SK-N-SH (cell line): ENCODE measurements at regions not wholly inside any gene's neighbourhood (a gene's known extent, or its start where the extent isn't known, plus 50 kb on each side); places are given as distances from the start of the nearest gene placed in this dataset.

ENCODE experiments used
- CTCF ChIA-PET: fragments of 300-600, 350-600 bp; formaldehyde crosslinking; extraction: SDS; loops from one replicate; lab custom pipeline; 2021; lab: Yijun Ruan, JAX
- POLR2A ChIA-PET: fragments of 350-600 bp; sonication (Branson Sonifier 250); formaldehyde crosslinking; extraction: SDS; loops from one replicate; lab custom pipeline; 2020; ENCODE audit warnings: antibody characterized with exemption, inconsistent platforms; lab: Yijun Ruan, JAX
- DNase-seq: peaks from one replicate; pipeline ENCODE4 v3.0.0; 2012
- H2AFZ ChIP-seq: fragments of 200-600 bp; sonication (generic); 2 replicates; pipeline ENCODE4 v1.8.1; 2016; ENCODE audit warnings: antibody characterized with exemption, mild to moderate bottlenecking, low read depth
- H3F3A ChIP-seq: fragments of 200-600 bp; sonication (generic); replicated peaks from 2 replicates; pipeline ENCODE3; 2016; ENCODE audit warnings: antibody characterized with exemption, mild to moderate bottlenecking; ENCODE audit not compliant: insufficient read depth
- H3K27ac ChIP-seq, 2 experiments: fragments of 200-500 bp in 1 of 2; fragments of 200-600 bp in 1 of 2; sonication (Bioruptor generic) in 1 of 2; sonication (generic), shearing (Covaris generic) in 1 of 2; 2 replicates each; pipeline versions ENCODE4 v1.5.1 to v1.6.1; 2014 to 2016; ENCODE audit warnings: low read depth in 2 of 2, inconsistent platforms in 1 of 2, low read length in 1 of 2, mild to moderate bottlenecking in 1 of 2, mixed read lengths in 1 of 2
- H3K27me3 ChIP-seq: fragments of 200-600 bp; sonication (generic), shearing (Covaris generic); 2 replicates; pipeline ENCODE4 v1.6.1; 2016; ENCODE audit warnings: mixed run types; ENCODE audit not compliant: insufficient read depth
- H3K36me3 ChIP-seq, 2 experiments: fragments of 200-500 bp in 1 of 2; fragments of 200-600 bp in 1 of 2; sonication (Bioruptor generic) in 1 of 2; sonication (generic) in 1 of 2; replicated peaks in 1 of 2; 2 replicates each; pipeline versions ENCODE3 to v1.5.1; 2014 to 2016; ENCODE audit warnings: low read length in 1 of 2, mild to moderate bottlenecking in 1 of 2; ENCODE audit not compliant: insufficient read depth in 2 of 2, control insufficient read depth in 1 of 2
- H3K4me1 ChIP-seq, 2 experiments: fragments of 200-500 bp in 1 of 2; fragments of 200-600 bp in 1 of 2; sonication (Bioruptor generic) in 1 of 2; sonication (generic), shearing (Covaris generic) in 1 of 2; 2 replicates each; pipeline versions ENCODE4 v1.5.1 to v1.6.1; 2014 to 2016; ENCODE audit warnings: low read depth in 1 of 2, low read length in 1 of 2, mixed run types in 1 of 2; ENCODE audit not compliant: insufficient read depth in 2 of 2, control insufficient read depth in 1 of 2
- H3K4me2 ChIP-seq: fragments of 200-600 bp; sonication (generic), shearing (Covaris generic); 2 replicates; pipeline ENCODE4 v1.6.1; 2017; ENCODE audit warnings: mixed run types
- H3K4me3 ChIP-seq, 2 experiments: fragments of 200-500 bp in 1 of 2; fragments of 200-600 bp in 1 of 2; sonication (Bioruptor generic) in 1 of 2; sonication (generic), shearing (Covaris generic) in 1 of 2; 2 replicates each; pipeline versions ENCODE4 v1.5.1 to v1.8.1; 2014 to 2016; ENCODE audit warnings: low read depth in 2 of 2, inconsistent platforms in 1 of 2, low read length in 1 of 2, mild to moderate bottlenecking in 1 of 2, mixed read lengths in 1 of 2, moderate library complexity in 1 of 2
- H3K79me2 ChIP-seq: fragments of 200-600 bp; sonication (generic); 2 replicates; pipeline ENCODE4 v1.8.1; 2017; ENCODE audit warnings: mild to moderate bottlenecking; ENCODE audit not compliant: insufficient read depth
- H3K9ac ChIP-seq: fragments of 200-600 bp; sonication (generic); 2 replicates; pipeline ENCODE4 v1.6.1; 2017; ENCODE audit warnings: mixed run types
- H3K9me2 ChIP-seq: fragments of 200-600 bp; sonication (generic); 2 replicates; pipeline ENCODE4 v1.6.1; 2017; ENCODE audit warnings: mixed run types
- H3K9me3 ChIP-seq: fragments of 200-600 bp; sonication (generic); 2 replicates; pipeline ENCODE4 v1.6.1; 2017; ENCODE audit warnings: mixed run types, mild to moderate bottlenecking, moderate library complexity
- H4K20me1 ChIP-seq: fragments of 200-600 bp; sonication (generic); 2 replicates; pipeline ENCODE4 v1.6.1; 2017; ENCODE audit warnings: mild to moderate bottlenecking, mixed run types; ENCODE audit not compliant: insufficient read depth
- EP300 ChIP-seq, 2 experiments: IDR thresholded peaks; 2 replicates each; pipeline versions ENCODE4 v1.4.0 to v1.6.1; 2012; ENCODE audit warnings: borderline replicate concordance in 1 of 2, low read depth in 1 of 2, low read length in 1 of 2
- EZH2phosphoT487 ChIP-seq: fragments of 200-600 bp; sonication (generic); IDR thresholded peaks from 2 replicates; pipeline ENCODE4 v1.6.1; 2017; ENCODE audit warnings: low read depth, mixed run types, mild to moderate bottlenecking, antibody characterized with exemption, moderate library complexity, borderline replicate concordance
- FOXM1 ChIP-seq: IDR thresholded peaks from 2 replicates; pipeline ENCODE4 v1.4.0; 2012; ENCODE audit warnings: low read depth, mild to moderate bottlenecking
- MEF2A ChIP-seq: IDR thresholded peaks from 2 replicates; pipeline ENCODE4 v1.4.0; 2012; ENCODE audit warnings: low read depth, borderline replicate concordance
- MXI1 ChIP-seq: IDR thresholded peaks from 2 replicates; pipeline ENCODE4 v1.6.1; 2012; ENCODE audit warnings: mild to moderate bottlenecking, low read depth, low read length, improper control_type of control experiment
- POLR2AphosphoS5 ChIP-seq: IDR thresholded peaks from 2 replicates; pipeline ENCODE4 v1.6.1; 2012; ENCODE audit warnings: low read depth, low read length
- RAD21 ChIP-seq: IDR thresholded peaks from 2 replicates; pipeline ENCODE4 v1.6.1; 2012; ENCODE audit warnings: mild to moderate bottlenecking, low read length
- RFX5 ChIP-seq: IDR thresholded peaks from 2 replicates; pipeline ENCODE4 v1.6.1; 2012; ENCODE audit warnings: mild to moderate bottlenecking, improper control_type of control experiment, low read length
- SIN3A ChIP-seq: IDR thresholded peaks from 2 replicates; pipeline ENCODE4 v1.6.1; 2012; ENCODE audit warnings: low read depth, mild to moderate bottlenecking, low read length, moderate library complexity, borderline replicate concordance
- SMC3 ChIP-seq: IDR thresholded peaks from 2 replicates; pipeline ENCODE4 v1.6.1; 2012; ENCODE audit warnings: low read depth, low read length, improper control_type of control experiment
- TCF12 ChIP-seq: IDR thresholded peaks from 2 replicates; pipeline ENCODE4 v1.4.0; 2012
- TEAD4 ChIP-seq: IDR thresholded peaks from 2 replicates; pipeline ENCODE4 v1.4.0; 2012; ENCODE audit warnings: mild to moderate bottlenecking, borderline replicate concordance; ENCODE audit not compliant: insufficient read depth
- YY1 ChIP-seq: IDR thresholded peaks from 2 replicates; pipeline ENCODE4 v1.4.0; 2012; ENCODE audit warnings: low read depth, mild to moderate bottlenecking
- WGBS: methylation state at CpG from one replicate; pipeline ENCODE4 v1.1.6; 2017; ENCODE audit warnings: low lambda C conversion rate; 5-methylcytosine and 5-hydroxymethylcytosine counted together
- TF ChIP-seq, protein P1 (sequence below): fragments of 200-600 bp; sonication (generic); IDR thresholded peaks from 2 replicates; pipeline ENCODE4 v1.6.1; 2017; ENCODE audit warnings: antibody characterized with exemption, mild to moderate bottlenecking, moderate library complexity
- TF ChIP-seq, protein P2 (sequence below): IDR thresholded peaks from 2 replicates; pipeline ENCODE4 v1.4.0; 2012; ENCODE audit warnings: low read depth, borderline replicate concordance
- TF ChIP-seq, protein P3 (sequence below): fragments of 150-350 bp; IDR thresholded peaks from 2 replicates; pipeline ENCODE4 v1.6.1; 2016; ENCODE audit warnings: mild to moderate bottlenecking, low read depth, low read length
- TF ChIP-seq, protein P4 (sequence below): IDR thresholded peaks from 2 replicates; pipeline ENCODE4 v1.4.0; 2012; ENCODE audit warnings: low read depth
- TF ChIP-seq, protein P5 (sequence below): IDR thresholded peaks from 2 replicates; pipeline ENCODE4 v1.4.0; 2012; ENCODE audit warnings: low read depth, borderline replicate concordance
- TF ChIP-seq, protein P6 (sequence below): fragments of 150-350 bp; IDR thresholded peaks from 2 replicates; pipeline ENCODE4 v1.6.1; 2017; ENCODE audit warnings: antibody characterized with exemption, low read length, low read depth, borderline replicate concordance
- TF ChIP-seq, protein P7 (sequence below): IDR thresholded peaks from 2 replicates; pipeline ENCODE4; 2012

DNA sequence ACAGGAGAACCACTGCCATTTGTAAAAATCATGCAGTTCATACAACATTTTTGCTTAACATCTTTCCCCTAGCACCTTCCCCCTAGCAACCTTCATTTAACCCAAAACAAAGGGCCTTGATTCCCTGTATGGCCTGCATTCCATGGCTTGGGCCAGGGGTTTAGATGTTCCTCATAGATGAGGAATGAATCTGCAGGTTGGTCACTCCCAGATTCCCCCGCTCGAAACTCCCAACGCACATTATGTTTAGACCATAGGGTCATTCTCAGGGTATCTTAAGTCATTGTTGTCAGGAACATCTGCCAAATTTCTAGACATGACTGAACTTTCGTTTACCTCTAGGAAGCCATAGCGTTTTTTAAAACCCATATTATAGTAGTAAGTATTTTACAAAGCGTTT, 282.2 kb upstream of the VLDLR start:
- no peak for DNase-seq
- Histone ChIP-seq H3K4me1 (peaks cover 0 to 9% of the 10 kb centered on the region in 2 experiments; a peak in 1 of 4 replicates), H4K20me1 (no peaks in the 10 kb centered on the region), H3K79me2 (no peaks in the 10 kb centered on the region), H3K27me3 (no peaks in the 10 kb centered on the region), H3F3A (no peaks in the 10 kb centered on the region), H3K36me3 (no peaks in the 10 kb centered on the region), H3K27ac (no peak overlapping the region), H3K9ac (no peak overlapping the region), H3K4me2 (no peak overlapping the region), H2AFZ (no peak overlapping the region), H3K4me3 (no peak overlapping the region), H3K9me3 (no peaks in the 10 kb centered on the region), H3K9me2 (no peaks in the 10 kb centered on the region)
- WGBS = 59% methylated on average over 6 of the region's 6 CpGs
- ChIA-PET POLR2A (no interaction called here), CTCF (no interaction called here)
- TF ChIP-seq EZH2phosphoT487 = no peak
- TF ChIP-seq, protein P1, sequence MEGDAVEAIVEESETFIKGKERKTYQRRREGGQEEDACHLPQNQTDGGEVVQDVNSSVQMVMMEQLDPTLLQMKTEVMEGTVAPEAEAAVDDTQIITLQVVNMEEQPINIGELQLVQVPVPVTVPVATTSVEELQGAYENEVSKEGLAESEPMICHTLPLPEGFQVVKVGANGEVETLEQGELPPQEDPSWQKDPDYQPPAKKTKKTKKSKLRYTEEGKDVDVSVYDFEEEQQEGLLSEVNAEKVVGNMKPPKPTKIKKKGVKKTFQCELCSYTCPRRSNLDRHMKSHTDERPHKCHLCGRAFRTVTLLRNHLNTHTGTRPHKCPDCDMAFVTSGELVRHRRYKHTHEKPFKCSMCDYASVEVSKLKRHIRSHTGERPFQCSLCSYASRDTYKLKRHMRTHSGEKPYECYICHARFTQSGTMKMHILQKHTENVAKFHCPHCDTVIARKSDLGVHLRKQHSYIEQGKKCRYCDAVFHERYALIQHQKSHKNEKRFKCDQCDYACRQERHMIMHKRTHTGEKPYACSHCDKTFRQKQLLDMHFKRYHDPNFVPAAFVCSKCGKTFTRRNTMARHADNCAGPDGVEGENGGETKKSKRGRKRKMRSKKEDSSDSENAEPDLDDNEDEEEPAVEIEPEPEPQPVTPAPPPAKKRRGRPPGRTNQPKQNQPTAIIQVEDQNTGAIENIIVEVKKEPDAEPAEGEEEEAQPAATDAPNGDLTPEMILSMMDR = no peak
- TF ChIP-seq MEF2A = no peak
- TF ChIP-seq EP300 (IDR thresholded peaks at IDR 0.05; ENCODE audit: borderline replicate concordance in 1 of 2, low read depth in 1 of 2, low read length in 1 of 2) = no peak
- TF ChIP-seq YY1 = no peak
- TF ChIP-seq SIN3A = no peak
- TF ChIP-seq, protein P2, sequence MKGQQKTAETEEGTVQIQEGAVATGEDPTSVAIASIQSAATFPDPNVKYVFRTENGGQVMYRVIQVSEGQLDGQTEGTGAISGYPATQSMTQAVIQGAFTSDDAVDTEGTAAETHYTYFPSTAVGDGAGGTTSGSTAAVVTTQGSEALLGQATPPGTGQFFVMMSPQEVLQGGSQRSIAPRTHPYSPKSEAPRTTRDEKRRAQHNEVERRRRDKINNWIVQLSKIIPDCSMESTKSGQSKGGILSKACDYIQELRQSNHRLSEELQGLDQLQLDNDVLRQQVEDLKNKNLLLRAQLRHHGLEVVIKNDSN = no peak
- TF ChIP-seq, protein P3, sequence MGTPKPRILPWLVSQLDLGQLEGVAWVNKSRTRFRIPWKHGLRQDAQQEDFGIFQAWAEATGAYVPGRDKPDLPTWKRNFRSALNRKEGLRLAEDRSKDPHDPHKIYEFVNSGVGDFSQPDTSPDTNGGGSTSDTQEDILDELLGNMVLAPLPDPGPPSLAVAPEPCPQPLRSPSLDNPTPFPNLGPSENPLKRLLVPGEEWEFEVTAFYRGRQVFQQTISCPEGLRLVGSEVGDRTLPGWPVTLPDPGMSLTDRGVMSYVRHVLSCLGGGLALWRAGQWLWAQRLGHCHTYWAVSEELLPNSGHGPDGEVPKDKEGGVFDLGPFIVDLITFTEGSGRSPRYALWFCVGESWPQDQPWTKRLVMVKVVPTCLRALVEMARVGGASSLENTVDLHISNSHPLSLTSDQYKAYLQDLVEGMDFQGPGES = no peak
- TF ChIP-seq FOXM1 = no peak
- TF ChIP-seq MXI1 = no peak
- TF ChIP-seq, protein P4, sequence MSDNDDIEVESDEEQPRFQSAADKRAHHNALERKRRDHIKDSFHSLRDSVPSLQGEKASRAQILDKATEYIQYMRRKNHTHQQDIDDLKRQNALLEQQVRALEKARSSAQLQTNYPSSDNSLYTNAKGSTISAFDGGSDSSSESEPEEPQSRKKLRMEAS = no peak
- TF ChIP-seq TCF12 = no peak
- TF ChIP-seq TEAD4 = no peak
- TF ChIP-seq, protein P5, sequence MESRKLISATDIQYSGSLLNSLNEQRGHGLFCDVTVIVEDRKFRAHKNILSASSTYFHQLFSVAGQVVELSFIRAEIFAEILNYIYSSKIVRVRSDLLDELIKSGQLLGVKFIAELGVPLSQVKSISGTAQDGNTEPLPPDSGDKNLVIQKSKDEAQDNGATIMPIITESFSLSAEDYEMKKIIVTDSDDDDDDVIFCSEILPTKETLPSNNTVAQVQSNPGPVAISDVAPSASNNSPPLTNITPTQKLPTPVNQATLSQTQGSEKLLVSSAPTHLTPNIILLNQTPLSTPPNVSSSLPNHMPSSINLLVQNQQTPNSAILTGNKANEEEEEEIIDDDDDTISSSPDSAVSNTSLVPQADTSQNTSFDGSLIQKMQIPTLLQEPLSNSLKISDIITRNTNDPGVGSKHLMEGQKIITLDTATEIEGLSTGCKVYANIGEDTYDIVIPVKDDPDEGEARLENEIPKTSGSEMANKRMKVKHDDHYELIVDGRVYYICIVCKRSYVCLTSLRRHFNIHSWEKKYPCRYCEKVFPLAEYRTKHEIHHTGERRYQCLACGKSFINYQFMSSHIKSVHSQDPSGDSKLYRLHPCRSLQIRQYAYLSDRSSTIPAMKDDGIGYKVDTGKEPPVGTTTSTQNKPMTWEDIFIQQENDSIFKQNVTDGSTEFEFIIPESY = no peak
- no peak for TF ChIP-seq RAD21
- TF ChIP-seq SMC3 = no peak
- TF ChIP-seq POLR2AphosphoS5 = no peak
- TF ChIP-seq, protein P6, sequence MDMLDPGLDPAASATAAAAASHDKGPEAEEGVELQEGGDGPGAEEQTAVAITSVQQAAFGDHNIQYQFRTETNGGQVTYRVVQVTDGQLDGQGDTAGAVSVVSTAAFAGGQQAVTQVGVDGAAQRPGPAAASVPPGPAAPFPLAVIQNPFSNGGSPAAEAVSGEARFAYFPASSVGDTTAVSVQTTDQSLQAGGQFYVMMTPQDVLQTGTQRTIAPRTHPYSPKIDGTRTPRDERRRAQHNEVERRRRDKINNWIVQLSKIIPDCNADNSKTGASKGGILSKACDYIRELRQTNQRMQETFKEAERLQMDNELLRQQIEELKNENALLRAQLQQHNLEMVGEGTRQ = no peak
- TF ChIP-seq, protein P7, sequence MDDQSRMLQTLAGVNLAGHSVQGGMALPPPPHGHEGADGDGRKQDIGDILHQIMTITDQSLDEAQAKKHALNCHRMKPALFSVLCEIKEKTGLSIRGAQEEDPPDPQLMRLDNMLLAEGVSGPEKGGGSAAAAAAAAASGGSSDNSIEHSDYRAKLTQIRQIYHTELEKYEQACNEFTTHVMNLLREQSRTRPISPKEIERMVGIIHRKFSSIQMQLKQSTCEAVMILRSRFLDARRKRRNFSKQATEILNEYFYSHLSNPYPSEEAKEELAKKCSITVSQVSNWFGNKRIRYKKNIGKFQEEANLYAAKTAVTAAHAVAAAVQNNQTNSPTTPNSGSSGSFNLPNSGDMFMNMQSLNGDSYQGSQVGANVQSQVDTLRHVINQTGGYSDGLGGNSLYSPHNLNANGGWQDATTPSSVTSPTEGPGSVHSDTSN = no peak
- TF ChIP-seq RFX5 = no peak
